OCI-M1 (cell line): ENCODE measurements at regions not wholly inside any gene's neighbourhood (a gene's known extent, or its start where the extent isn't known, plus 50 kb on each side); places are given as distances from the start of the nearest gene placed in this dataset.

ENCODE experiments used
- DNase-seq: peaks from one replicate; lab custom pipeline; 2025; lab: John Stamatoyannopoulos, UW

GRCh38 chr2:150417278-150417677 lies 70.2 kb downstream of the RND3 start:
- no peak for DNase-seq

- DNase-seq: no peak
Observed at GRCh38 chr2:150415022-150415421, 72.4 kb downstream of the RND3 start.

- DNase-seq: peak; percentile 54
Observed at GRCh38 chr2:150413910-150414309, 73.6 kb downstream of the RND3 start.

- DNase-seq: no peak
Observed at GRCh38 chr2:150413366-150413765, 74.1 kb downstream of the RND3 start.

- DNase-seq: no peak
Observed at GRCh38 chr2:150410809-150411208, 76.7 kb downstream of the RND3 start.

GRCh38 chr2:150409196-150409595 lies 78.3 kb downstream of the RND3 start:
- DNase-seq: no peak

- DNase-seq: peak; percentile 30
Observed at GRCh38 chr2:150404147-150404546, 83.3 kb downstream of the RND3 start.

GRCh38 chr2:150403457-150403856 lies 84.0 kb downstream of the RND3 start:
- peak; percentile 42 for DNase-seq

GRCh38 chr2:150402953-150403352 lies 84.5 kb downstream of the RND3 start:
- no peak for DNase-seq

GRCh38 chr2:150400849-150401248 lies 86.6 kb downstream of the RND3 start:
- peak; percentile 28 for DNase-seq

GRCh38 chr2:150392614-150393013 lies 94.9 kb downstream of the RND3 start:
- DNase-seq: no peak

GRCh38 chr2:150391779-150392178 lies 95.7 kb downstream of the RND3 start:
- no peak for DNase-seq

- no peak for DNase-seq
Observed at GRCh38 chr2:150389447-150389846, 98.0 kb downstream of the RND3 start.

GRCh38 chr2:150388289-150388625 lies 99.2 kb downstream of the RND3 start:
- no peak for DNase-seq

GRCh38 chr2:150387586-150388288 lies 99.7 kb downstream of the RND3 start:
- no peak for DNase-seq

GRCh38 chr2:150385211-150385610 lies 102.3 kb downstream of the RND3 start:
- no peak for DNase-seq

- DNase-seq: no peak
Observed at GRCh38 chr2:150383587-150383986, 103.9 kb downstream of the RND3 start.

GRCh38 chr2:150379166-150379565 lies 108.3 kb downstream of the RND3 start:
- DNase-seq: no peak

GRCh38 chr2:150378686-150379085 lies 108.8 kb downstream of the RND3 start:
- no peak for DNase-seq

- peak; percentile 3 for DNase-seq
Observed at GRCh38 chr2:150376553-150377335, 110.7 kb downstream of the RND3 start.

GRCh38 chr2:150375333-150375732 lies 112.1 kb downstream of the RND3 start:
- no peak for DNase-seq

- DNase-seq: no peak
Observed at GRCh38 chr2:150374492-150374891, 113.0 kb downstream of the RND3 start.

GRCh38 chr2:150373374-150373773 lies 114.1 kb downstream of the RND3 start:
- no peak for DNase-seq
